Spinal cord (tissue), 9 donors: ENCODE measurements at regions not wholly inside any gene's neighbourhood (a gene's known extent, or its start where the extent isn't known, plus 50 kb on each side); places are given as distances from the start of the nearest gene placed in this dataset.

Experiments
- DNase-seq, 6 donors: peaks; one replicate each; pipeline versions ENCODE4 v3.0.0 to v3.0.0-alpha.2; 2013 to 2015; ENCODE audit warnings: low spot score in 6 of 6, low read depth in 4 of 6
- H3K27ac ChIP-seq: one replicate; pipeline ENCODE4 v1.5.1; 2013; ENCODE audit warnings: low read depth, low read length, control low read depth
- H3K27me3 ChIP-seq: one replicate; pipeline ENCODE4 v1.6.1; 2013; ENCODE audit warnings: low read length; ENCODE audit not compliant: control insufficient read depth, insufficient read depth
- H3K36me3 ChIP-seq: one replicate; pipeline ENCODE4 v1.6.1; 2013; ENCODE audit warnings: low read length; ENCODE audit not compliant: control insufficient read depth, insufficient read depth
- H3K4me1 ChIP-seq: one replicate; pipeline ENCODE4 v1.6.1; 2013; ENCODE audit warnings: low read length; ENCODE audit not compliant: control insufficient read depth, insufficient read depth
- H3K4me3 ChIP-seq: one replicate; pipeline ENCODE4 v1.5.1; 2013; ENCODE audit warnings: low read depth, low read length, control low read depth
- H3K9me3 ChIP-seq: one replicate; pipeline ENCODE4 v1.6.1; 2013; ENCODE audit warnings: low read length; ENCODE audit not compliant: control insufficient read depth, insufficient read depth
- WGBS: methylation state at CpG from one replicate; pipeline ENCODE4 v1.1.5; 2013; ENCODE audit warnings: missing lambda C conversion rate; ENCODE audit not compliant: insufficient coverage; 5-methylcytosine and 5-hydroxymethylcytosine counted together
- donor health status: healthy.

- no peaks in the 10 kb centered on the region for H3K4me1 ChIP-seq
- no peaks in the 10 kb centered on the region for H3K27me3 ChIP-seq
- WGBS, result 10% methylated on average over 5 of the region's 6 CpGs
- H3K36me3 ChIP-seq, result no peaks in the 10 kb centered on the region
- no peak overlapping the region for H3K4me3 ChIP-seq
- peak in 5 of 6 donors; percentile 24 to 84 (median 47) for DNase-seq
- no peak overlapping the region for H3K27ac ChIP-seq
- no peaks in the 10 kb centered on the region for H3K9me3 ChIP-seq
These were observed 207.0 kb upstream of the FANCL start for GRCh38 chr2:58448065-58448507.

DNA sequence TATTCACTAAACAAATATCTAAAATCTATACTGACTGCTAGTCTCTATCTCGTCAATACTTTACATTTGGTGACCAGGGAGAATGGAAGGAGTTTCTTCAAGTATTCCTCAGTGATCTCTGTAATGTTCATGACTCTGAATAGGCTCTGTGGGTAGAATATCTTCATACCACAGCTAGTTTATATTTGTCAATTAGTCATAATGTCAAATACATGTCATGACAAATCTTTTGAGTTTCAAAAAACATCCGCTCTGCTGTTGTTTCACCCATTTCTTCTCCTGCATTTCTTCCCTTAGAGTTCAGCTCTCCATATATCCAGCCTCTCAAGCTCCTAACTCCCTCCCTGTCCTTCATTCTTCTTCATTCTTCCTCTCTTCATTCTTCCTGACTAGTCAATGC, 206.5 kb upstream of the FANCL start:
- Histone ChIP-seq H3K9me3 (no peaks in the 10 kb centered on the region), H3K4me1 (no peaks in the 10 kb centered on the region), H3K4me3 (no peak overlapping the region), H3K27ac (no peak overlapping the region), H3K27me3 (no peaks in the 10 kb centered on the region), H3K36me3 (no peaks in the 10 kb centered on the region)
- no peak for DNase-seq
- WGBS, result 100% methylated on average over 1 of the region's 2 CpGs

GRCh38 chr2:58441643-58442042, 200.5 kb upstream of the FANCL start:
- DNase-seq, result no peak
- no peaks in the 10 kb centered on the region for H3K27me3 ChIP-seq
- no peaks in the 10 kb centered on the region for H3K4me1 ChIP-seq
- no peaks in the 10 kb centered on the region for H3K36me3 ChIP-seq
- H3K9me3 ChIP-seq, result no peaks in the 10 kb centered on the region
- 100% methylated on average over 2 of the region's 3 CpGs for whole genome bisulfite sequencing
- no peak overlapping the region for H3K4me3 ChIP-seq
- no peak overlapping the region for H3K27ac ChIP-seq

DNA sequence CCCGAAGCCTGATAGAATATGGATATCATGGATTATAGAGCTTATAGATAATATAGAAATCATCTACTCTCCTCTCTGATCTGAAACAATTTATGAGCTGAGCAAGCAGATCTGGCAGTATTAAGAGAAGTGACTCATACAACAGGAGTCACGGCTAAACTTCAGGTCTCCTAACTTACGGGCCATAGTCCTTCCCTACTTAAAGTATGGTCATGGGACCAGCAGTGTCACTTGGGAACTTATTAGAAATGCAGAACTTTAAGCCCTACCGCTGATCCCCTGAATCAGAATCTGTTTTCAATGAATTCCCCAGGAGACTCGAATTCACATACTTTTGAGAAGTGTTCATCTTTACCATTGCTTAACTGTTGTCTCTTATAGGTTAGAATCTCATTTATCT, 195.7 kb upstream of the FANCL start:
- no peaks in the 10 kb centered on the region for H3K27me3 ChIP-seq
- WGBS, result 80% methylated on average over 1 of the region's 5 CpGs

DNA sequence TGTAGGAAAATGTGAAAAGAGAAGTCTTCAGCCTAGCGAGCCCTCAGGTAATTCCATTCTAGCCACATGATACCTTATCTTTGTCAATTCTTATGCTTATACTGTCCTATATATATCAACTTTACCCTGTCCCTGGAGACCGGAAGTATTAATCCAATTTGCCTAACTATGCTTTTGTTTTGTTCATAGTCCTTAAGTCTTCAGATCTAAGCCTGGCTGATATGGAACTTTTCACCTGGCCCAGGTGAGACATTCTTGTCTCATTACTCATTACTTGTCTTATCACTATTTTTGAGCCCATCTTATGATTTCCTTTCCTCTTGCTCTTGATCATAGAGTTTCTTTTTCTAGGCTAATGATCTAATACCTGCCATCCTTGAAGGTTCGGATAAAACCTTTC, 194.1 kb upstream of the FANCL start:
- Histone ChIP-seq H3K36me3 (no peaks in the 10 kb centered on the region), H3K9me3 (no peaks in the 10 kb centered on the region), H3K4me1 (no peaks in the 10 kb centered on the region), H3K27ac (no peak overlapping the region), H3K4me3 (no peak overlapping the region), H3K27me3 (no peaks in the 10 kb centered on the region)
- no peak for DNase-seq
- 77% methylated on average over 2 of the region's 3 CpGs for WGBS

More for the DNA sequence above, 195.7 kb upstream of the FANCL start:
- Histone ChIP-seq H3K27ac (no peak overlapping the region), H3K4me3 (no peak overlapping the region), H3K9me3 (no peaks in the 10 kb centered on the region), H3K36me3 (no peaks in the 10 kb centered on the region), H3K4me1 (no peaks in the 10 kb centered on the region)
- no peak for DNase-seq

- Histone ChIP-seq H3K4me3 (no peak overlapping the region), H3K27me3 (no peaks in the 10 kb centered on the region), H3K27ac (no peak overlapping the region), H3K36me3 (no peaks in the 10 kb centered on the region), H3K4me1 (no peaks in the 10 kb centered on the region), H3K9me3 (no peaks in the 10 kb centered on the region)
- WGBS, result 100% methylated on average over 1 of the region's 1 CpG
- no peak for DNase-seq
These were observed 193.6 kb upstream of the FANCL start for GRCh38 chr2:58434692-58435091.

DNA sequence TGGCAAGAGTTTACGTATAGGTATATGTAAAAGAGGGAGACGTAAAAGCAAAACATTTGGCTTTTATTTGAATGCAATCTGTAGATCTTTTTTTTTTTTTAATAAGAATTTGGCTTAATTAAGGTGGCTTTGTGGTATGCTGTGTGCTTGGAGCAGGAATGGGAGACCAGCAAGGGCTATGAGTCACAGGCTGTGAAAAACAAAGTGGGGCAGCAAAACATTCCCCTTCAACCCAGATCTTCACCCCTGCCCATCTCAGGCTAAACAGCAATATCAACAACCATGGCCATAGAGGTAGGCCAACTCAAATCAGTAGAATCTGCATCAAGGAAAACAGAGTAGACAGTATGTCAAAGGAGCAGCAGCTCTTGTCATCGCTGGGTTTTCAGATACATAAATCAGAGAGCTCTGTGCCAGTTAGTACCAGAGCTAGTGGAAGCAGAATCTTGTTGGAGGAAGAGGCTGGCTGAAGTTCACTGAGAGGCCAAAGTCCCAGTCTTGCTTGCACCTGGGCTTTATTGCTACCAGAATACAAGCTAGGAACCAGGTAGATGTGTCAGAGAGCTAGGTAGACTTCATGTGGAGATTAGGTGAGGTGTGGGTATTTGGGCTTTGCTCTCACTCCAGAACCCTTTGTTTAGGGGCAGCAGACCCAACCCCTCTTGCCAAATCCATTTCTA, 191.5 kb upstream of the FANCL start:
- Histone ChIP-seq H3K9me3 (no peaks in the 10 kb centered on the region), H3K27me3 (no peaks in the 10 kb centered on the region), H3K4me1 (peaks cover 5% of the 10 kb centered on the region), H3K27ac (no peak overlapping the region), H3K36me3 (no peaks in the 10 kb centered on the region), H3K4me3 (no peak overlapping the region)
- DNase-seq, result no peak
- 91% methylated on average over 3 of the region's 3 CpGs for WGBS

DNA sequence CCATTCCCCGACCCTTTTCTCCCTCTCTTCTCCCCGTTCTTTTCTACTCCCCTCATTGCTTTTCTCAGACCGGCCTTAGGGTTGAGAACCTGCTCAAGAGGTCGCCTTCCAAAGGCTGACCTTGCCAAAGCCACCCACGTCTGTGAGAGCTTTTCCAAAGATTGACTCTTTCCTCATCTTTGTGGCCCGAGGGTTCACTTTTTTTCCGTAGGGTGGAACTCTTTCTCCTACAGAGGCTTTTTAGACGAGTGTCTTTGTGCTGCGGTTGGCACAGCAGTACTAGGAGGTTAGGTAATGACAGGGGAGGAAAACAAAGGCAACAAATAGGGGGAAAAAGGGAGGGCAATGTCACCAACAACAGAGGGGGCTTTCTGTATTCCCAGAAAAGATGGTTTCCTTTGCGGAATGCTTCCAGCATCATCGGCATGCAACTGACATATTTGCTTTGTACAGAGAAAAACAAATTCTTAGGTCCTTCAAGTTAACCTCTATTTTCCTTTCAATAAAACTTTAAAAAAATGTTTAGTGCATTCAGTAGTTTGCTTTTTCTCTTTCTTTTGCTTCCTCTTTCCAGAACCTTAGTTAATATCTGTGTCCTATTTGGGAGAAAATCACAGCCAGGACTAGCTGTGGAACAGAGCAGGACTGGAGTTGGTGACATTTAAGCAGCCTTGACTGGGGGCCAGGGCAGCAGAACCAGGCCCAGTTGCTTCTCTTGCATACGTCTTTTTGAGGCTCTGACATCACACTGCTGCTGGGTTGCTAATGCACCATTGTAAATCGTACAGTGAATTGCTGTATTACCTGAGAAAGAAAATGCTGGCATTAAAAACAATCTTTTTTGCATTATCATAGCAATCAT, 188.1 kb upstream of the FANCL start:
- Histone ChIP-seq H3K27me3 (no peaks in the 10 kb centered on the region), H3K27ac (peak overlapping the region; percentile 69), H3K9me3 (no peaks in the 10 kb centered on the region), H3K4me1 (peaks cover 7% of the 10 kb centered on the region), H3K36me3 (no peaks in the 10 kb centered on the region), H3K4me3 (peak overlapping the region; percentile 37)
- peak; percentile 35 to 94 (median 50) for DNase-seq
- WGBS, result 6% methylated on average over 8 of the region's 13 CpGs

- Histone ChIP-seq H3K27me3 (no peaks in the 10 kb centered on the region), H3K4me1 (peaks cover 7% of the 10 kb centered on the region), H3K36me3 (no peaks in the 10 kb centered on the region), H3K27ac (peak overlapping the region; percentile 69), H3K9me3 (no peaks in the 10 kb centered on the region), H3K4me3 (peak overlapping the region; percentile 69)
- under 1% methylated on average over 58 of the region's 76 CpGs for WGBS
- DNase-seq, result peak in 5 of 6 donors; percentile 18 to 94 (median 46)
These were observed 187.2 kb upstream of the FANCL start for GRCh38 chr2:58428096-58429013.
